Hepatocyte (in vitro differentiated cells): ENCODE measurements at regions not wholly inside any gene's neighbourhood (a gene's known extent, or its start where the extent isn't known, plus 50 kb on each side); places are given as distances from the start of the nearest gene placed in this dataset.

Experiments used
- DNase-seq: peaks from one replicate; pipeline ENCODE4 v3.0.0-alpha.2; 2016; ENCODE audit warnings: low spot score
- H2AFZ ChIP-seq: fragments of 200-600 bp; sonication (generic); 2 replicates; pipeline ENCODE4 v1.6.0; 2016; ENCODE audit warnings: antibody characterized with exemption, mild to moderate bottlenecking
- H3K27ac ChIP-seq: fragments of 200-600 bp; sonication (generic); 2 replicates; pipeline ENCODE4 v1.5.1; 2016; ENCODE audit warnings: mild to moderate bottlenecking
- H3K27me3 ChIP-seq: fragments of 200-600 bp; sonication (generic); 2 replicates; pipeline ENCODE4 v1.6.1; 2016
- H3K36me3 ChIP-seq: fragments of 200-600 bp; sonication (generic); replicated peaks from 2 replicates; pipeline ENCODE4 v1.5.1; 2016; ENCODE audit warnings: low read depth; ENCODE audit not compliant: insufficient read depth
- H3K4me1 ChIP-seq: fragments of 200-600 bp; sonication (generic); 2 replicates; pipeline ENCODE4 v1.5.1; 2016; ENCODE audit warnings: mild to moderate bottlenecking, moderate library complexity; ENCODE audit not compliant: insufficient read depth
- H3K4me2 ChIP-seq: fragments of 200-600 bp; sonication (generic); 2 replicates; pipeline ENCODE4 v1.6.0; 2016
- H3K4me3 ChIP-seq: fragments of 200-600 bp; sonication (generic); 2 replicates; pipeline ENCODE4 v1.5.1; 2016; ENCODE audit warnings: mild to moderate bottlenecking
- H3K79me2 ChIP-seq: fragments of 200-600 bp; sonication (generic); 2 replicates; pipeline ENCODE4 v1.6.0; 2017; ENCODE audit warnings: mild to moderate bottlenecking
- H3K9me2 ChIP-seq: fragments of 200-600 bp; sonication (generic); replicated peaks from 2 replicates; pipeline ENCODE4 v1.6.0; 2017; ENCODE audit warnings: mild to moderate bottlenecking; ENCODE audit not compliant: insufficient read depth
- H3K9me3 ChIP-seq: fragments of 200-600 bp; sonication (generic); 2 replicates; pipeline ENCODE4 v1.5.1; 2016; ENCODE audit warnings: low read depth, mild to moderate bottlenecking
- H4K20me1 ChIP-seq: fragments of 200-600 bp; sonication (generic); 2 replicates; pipeline ENCODE4 v1.6.0; 2016; ENCODE audit warnings: mild to moderate bottlenecking; ENCODE audit not compliant: insufficient read depth, poor library complexity, severe bottlenecking
- CTCF ChIP-seq: fragments of 200-600 bp; sonication (generic); IDR thresholded peaks from 2 replicates; pipeline ENCODE4 v1.5.1; 2016; ENCODE audit warnings: antibody characterized with exemption, mild to moderate bottlenecking; ENCODE audit not compliant: poor library complexity
- EZH2 ChIP-seq: fragments of 200-600 bp; sonication (generic); IDR thresholded peaks from 2 replicates; pipeline ENCODE4 v1.6.1; 2016; ENCODE audit warnings: antibody characterized with exemption, mild to moderate bottlenecking, borderline replicate concordance
- EZH2phosphoT487 ChIP-seq: fragments of 200-600 bp; sonication (generic); IDR thresholded peaks from one replicate; pipeline ENCODE4 v1.6.1; 2018; ENCODE audit warnings: antibody characterized with exemption, mild to moderate bottlenecking, low read depth, moderate library complexity; ENCODE audit not compliant: unreplicated experiment, severe bottlenecking
- WGBS: methylation state at CpG from one replicate; pipeline ENCODE4 v1.1.6; 2016; ENCODE audit warnings: low lambda C conversion rate; ENCODE audit errors: missing lambda C conversion rate; 5-methylcytosine and 5-hydroxymethylcytosine counted together

DNA sequence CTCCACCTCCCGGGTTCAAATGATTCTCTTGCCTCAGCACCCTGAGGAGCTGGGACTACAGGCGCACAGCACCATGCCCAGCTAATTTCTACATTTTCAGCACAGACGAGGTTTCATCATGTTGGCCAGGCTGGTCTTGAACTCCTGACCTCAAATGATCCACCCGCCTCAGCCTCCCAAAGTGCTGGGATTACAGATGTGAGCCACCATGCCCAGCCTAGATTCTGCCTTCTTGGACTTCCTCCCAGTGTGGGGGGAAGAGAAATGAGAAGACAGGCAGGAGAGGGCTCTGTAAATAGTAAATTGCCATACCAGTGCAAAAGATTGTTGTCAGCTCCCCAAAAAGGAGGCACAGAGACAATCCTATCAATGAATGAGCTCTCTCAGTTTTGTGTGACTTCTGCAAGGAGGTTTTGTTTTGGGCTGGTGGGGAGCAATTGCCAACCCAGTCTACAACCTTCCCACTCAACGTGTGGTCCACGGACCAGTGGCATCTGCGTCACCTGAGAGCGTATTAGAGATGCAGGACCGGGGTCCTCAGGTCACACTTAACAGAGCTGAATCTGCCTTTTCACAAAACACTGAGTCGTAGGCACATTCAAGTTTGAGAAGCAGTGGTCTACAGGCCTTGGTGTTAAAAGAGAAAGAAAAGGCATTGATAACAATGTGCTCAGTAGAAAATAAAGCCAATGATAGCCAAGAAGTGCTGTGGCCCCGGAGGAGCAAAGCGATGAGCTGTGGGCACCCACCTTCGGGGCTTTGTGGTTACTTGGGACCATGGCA is 78.1 kb downstream of the MYCN start:
- no peak for TF ChIP-seq EZH2phosphoT487
- TF ChIP-seq EZH2: no peak
- TF ChIP-seq CTCF: no peak
- Histone ChIP-seq H2AFZ (no peak overlapping the region), H3K9me2 (no peaks in the 10 kb centered on the region), H4K20me1 (no peaks in the 10 kb centered on the region), H3K9me3 (no peaks in the 10 kb centered on the region), H3K4me3 (no peak overlapping the region), H3K4me2 (no peak overlapping the region), H3K4me1 (peaks cover under 1% of the 10 kb centered on the region), H3K79me2 (no peaks in the 10 kb centered on the region), H3K36me3 (no peaks in the 10 kb centered on the region), H3K27ac (no peak overlapping the region), H3K27me3 (no peaks in the 10 kb centered on the region)
- DNase-seq: no peak
- 97% methylated on average over 13 of the region's 13 CpGs for WGBS

GRCh38 chr2:16016282-16016681 is 75.9 kb downstream of the MYCN start:
- H3K27ac ChIP-seq: no peak overlapping the region
- H4K20me1 ChIP-seq: no peaks in the 10 kb centered on the region
- H3K27me3 ChIP-seq: no peaks in the 10 kb centered on the region
- WGBS: no CpG with 5 or more reads among the region's 1 CpG
- no peak overlapping the region for H2AFZ ChIP-seq
- peaks cover 12% of the 10 kb centered on the region for H3K4me1 ChIP-seq
- DNase-seq: no peak
- no peaks in the 10 kb centered on the region for H3K9me3 ChIP-seq
- H3K4me2 ChIP-seq: no peak overlapping the region
- TF ChIP-seq EZH2phosphoT487: no peak
- no peak for TF ChIP-seq EZH2
- TF ChIP-seq CTCF: no peak
- H3K4me3 ChIP-seq: no peak overlapping the region
- H3K9me2 ChIP-seq: no peaks in the 10 kb centered on the region
- no peaks in the 10 kb centered on the region for H3K79me2 ChIP-seq
- no peaks in the 10 kb centered on the region for H3K36me3 ChIP-seq

- no peak for TF ChIP-seq EZH2
- H3K4me1 ChIP-seq: peaks cover 12% of the 10 kb centered on the region
- no peak overlapping the region for H3K4me3 ChIP-seq
- no peaks in the 10 kb centered on the region for H3K9me3 ChIP-seq
- H4K20me1 ChIP-seq: no peaks in the 10 kb centered on the region
- no peaks in the 10 kb centered on the region for H3K27me3 ChIP-seq
- no peak overlapping the region for H3K27ac ChIP-seq
- H3K9me2 ChIP-seq: no peaks in the 10 kb centered on the region
- H3K36me3 ChIP-seq: no peaks in the 10 kb centered on the region
- no peak overlapping the region for H2AFZ ChIP-seq
- WGBS: 73% methylated on average over 2 of the region's 2 CpGs
- DNase-seq: no peak
- H3K4me2 ChIP-seq: no peak overlapping the region
- H3K79me2 ChIP-seq: no peaks in the 10 kb centered on the region
Observed at GRCh38 chr2:16015903-16016265, 75.5 kb downstream of the MYCN start.

DNA sequence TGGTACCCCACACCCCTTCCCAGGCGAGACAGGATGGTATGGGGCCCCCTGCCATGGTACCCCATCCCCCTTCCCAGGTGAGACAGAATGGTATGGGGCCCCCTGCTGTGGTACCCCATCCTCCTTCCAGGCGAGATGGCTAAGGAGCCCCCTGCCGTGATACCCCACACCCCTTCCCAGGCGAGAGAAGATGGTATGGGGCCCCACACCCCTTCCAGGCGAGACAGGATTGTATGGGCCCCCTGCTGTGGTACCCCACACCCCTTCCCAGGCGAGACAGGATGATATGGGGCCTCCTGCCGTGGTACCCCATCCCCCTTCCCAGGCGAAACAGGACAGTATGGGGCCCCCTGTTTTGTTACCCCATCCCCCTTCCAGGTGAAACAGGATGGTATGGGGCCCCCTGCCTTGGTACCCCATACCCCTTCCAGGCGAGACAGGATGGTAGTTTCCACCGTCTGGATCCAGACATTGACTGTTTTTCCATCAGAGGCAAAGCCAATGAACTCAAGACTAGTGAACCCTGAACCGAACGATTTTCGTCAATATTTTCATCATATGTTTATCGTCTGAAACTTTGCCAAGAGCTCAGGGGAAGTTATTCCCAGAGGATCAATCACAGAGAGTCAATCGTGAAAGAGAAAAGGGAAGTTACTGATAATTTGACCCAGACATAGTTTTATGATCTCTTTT is 75.0 kb downstream of the MYCN start:
- Histone ChIP-seq H2AFZ (no peak overlapping the region), H3K4me1 (peaks cover 12% of the 10 kb centered on the region), H3K9me3 (no peaks in the 10 kb centered on the region), H3K4me2 (no peak overlapping the region), H4K20me1 (no peaks in the 10 kb centered on the region), H3K27me3 (no peaks in the 10 kb centered on the region), H3K4me3 (no peak overlapping the region), H3K79me2 (no peaks in the 10 kb centered on the region), H3K36me3 (no peaks in the 10 kb centered on the region), H3K27ac (no peak overlapping the region), H3K9me2 (no peaks in the 10 kb centered on the region)
- TF ChIP-seq EZH2 (no peak), EZH2phosphoT487 (no peak), CTCF (no peak)
- 85% methylated on average over 10 of the region's 15 CpGs for WGBS
- DNase-seq: no peak
